MCF 10A (cell line): ENCODE measurements at regions not wholly inside any gene's neighbourhood (a gene's known extent, or its start where the extent isn't known, plus 50 kb on each side); places are given as distances from the start of the nearest gene placed in this dataset.

Experiments used
- BruUV-seq: library from RNA; stranded (reverse); fragments of 400-500 nt; replicated peaks from 2 replicates; lab custom pipeline; 2021; lab: Mats Ljungman, UMichigan
- CTCF ChIA-PET: fragments of 300-600 bp; sonication (Branson Sonifier 250); formaldehyde crosslinking; extraction: SDS; loops from one replicate; lab custom pipeline; 2021; ENCODE audit warnings: antibody characterized with exemption, inconsistent platforms; lab: Yijun Ruan, JAX
- POLR2A ChIA-PET: fragments of 300-600, 350-650 bp; sonication (Branson Sonifier 250); formaldehyde crosslinking; extraction: SDS; loops from one replicate; lab custom pipeline; 2020; ENCODE audit warnings: antibody characterized with exemption, inconsistent platforms; lab: Yijun Ruan, JAX
- DNase-seq: peaks from one replicate; pipeline ENCODE4 v3.0.0-alpha.2; 2018; ENCODE audit not compliant: unreplicated experiment
- H3K27ac Mint-ChIP-seq: one replicate; pipeline ENCODE4 v1.8.0; 2022; ENCODE audit warnings: mild to moderate bottlenecking, low read depth, mixed read lengths; ENCODE audit not compliant: unreplicated experiment
- H3K27me3 Mint-ChIP-seq: one replicate; pipeline ENCODE4 v1.8.0; 2022; ENCODE audit warnings: mixed read lengths; ENCODE audit not compliant: insufficient read depth, unreplicated experiment
- H3K36me3 Mint-ChIP-seq: one replicate; pipeline ENCODE4 v1.8.0; 2022; ENCODE audit warnings: mild to moderate bottlenecking, moderate library complexity, mixed read lengths; ENCODE audit not compliant: insufficient read depth, unreplicated experiment
- H3K4me1 Mint-ChIP-seq: one replicate; pipeline ENCODE4 v1.8.0; 2022; ENCODE audit warnings: mixed read lengths; ENCODE audit not compliant: insufficient read depth, unreplicated experiment
- H3K4me3 Mint-ChIP-seq: one replicate; pipeline ENCODE4 v1.8.0; 2022; ENCODE audit warnings: mild to moderate bottlenecking, moderate library complexity, mixed read lengths; ENCODE audit not compliant: unreplicated experiment
- H3K9me3 Mint-ChIP-seq: one replicate; pipeline ENCODE4 v1.8.0; 2022; ENCODE audit warnings: mixed read lengths; ENCODE audit not compliant: unreplicated experiment
- CTCF ChIP-seq: fragments of 200-600 bp; IDR thresholded peaks from one replicate; pipeline ENCODE4 v1.8.0; 2022; ENCODE audit warnings: antibody characterized with exemption, mild to moderate bottlenecking; ENCODE audit not compliant: unreplicated experiment
- intact Hi-C: fragments of 100-400 bp; cut with micrococcal nuclease; formaldehyde crosslinking; loops from 2 replicates; pipeline ENCODE4 v1.14.1; 2022

GRCh38 chr5:18968966-18969365 lies 1019.0 kb downstream of the CDH18 start:
- intact Hi-C loops = no loop called here
- POLR2A ChIA-PET = no interaction called here
- no peaks in the 10 kb centered on the region for H3K27me3 Mint-ChIP-seq

DNA sequence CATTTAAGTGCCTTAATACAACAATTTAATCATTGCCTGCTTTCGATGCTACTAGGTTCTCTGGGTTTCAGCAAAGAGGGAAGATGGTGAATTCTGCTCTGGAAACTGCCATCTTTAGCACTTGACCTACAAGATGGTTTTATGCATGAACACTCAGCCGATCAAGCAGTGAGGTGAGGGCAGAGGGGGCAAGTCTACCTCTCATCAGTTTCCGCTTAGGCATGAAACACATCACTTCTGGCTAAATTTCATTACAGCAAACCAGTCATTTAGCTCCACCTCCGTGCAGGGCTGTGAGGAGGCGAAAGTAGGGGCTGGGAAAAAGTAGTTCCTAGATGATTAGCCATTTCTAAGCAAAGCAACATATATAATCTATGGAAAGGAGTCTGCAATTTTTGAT lies 1018.0 kb downstream of the CDH18 start:
- no peak for TF ChIP-seq CTCF
- POLR2A ChIA-PET = no interaction called here
- Mint-ChIP-seq H3K4me1 (no peaks in the 10 kb centered on the region), H3K9me3 (no peaks in the 10 kb centered on the region), H3K27ac (no peak overlapping the region), H3K36me3 (no peaks in the 10 kb centered on the region), H3K4me3 (no peak overlapping the region), H3K27me3 (no peaks in the 10 kb centered on the region)
- BruUV-seq = no TSS peak
- DNase-seq = no peak
- intact Hi-C loops = no loop called here
- CTCF ChIA-PET = no interaction called here

More at GRCh38 chr5:18968966-18969365, 1019.0 kb downstream of the CDH18 start:
- H3K9me3 Mint-ChIP-seq = no peaks in the 10 kb centered on the region
- CTCF ChIA-PET = interaction anchor here (1.3 kb wide), 1 partner anchor 581 kb away, joined by 4 read pairs; no protein-coding TSS in a partner anchor
- no peak overlapping the region for H3K4me3 Mint-ChIP-seq
- no peak overlapping the region for H3K27ac Mint-ChIP-seq
- peak; percentile 55 for DNase-seq
- H3K4me1 Mint-ChIP-seq = no peaks in the 10 kb centered on the region
- no peak for TF ChIP-seq CTCF
- no peaks in the 10 kb centered on the region for H3K36me3 Mint-ChIP-seq
- BruUV-seq = no TSS peak

DNA sequence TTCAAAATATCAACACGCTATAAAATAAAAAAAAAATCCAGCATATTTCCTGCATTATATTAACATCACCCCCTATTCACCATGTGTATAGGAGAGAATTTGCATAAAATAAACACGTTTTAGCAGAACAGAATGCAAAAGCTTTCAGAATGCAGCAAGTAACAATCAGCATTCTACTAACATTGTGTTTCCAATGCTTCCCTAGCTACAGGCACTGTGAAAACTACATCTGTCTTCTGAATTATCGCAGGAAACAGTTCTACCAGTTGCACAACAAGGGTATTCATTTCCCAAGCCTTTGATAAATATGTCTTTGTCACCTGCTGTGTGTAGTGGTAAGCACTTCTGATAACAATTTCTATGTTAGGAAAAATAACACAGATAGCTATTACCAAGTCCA lies 1015.8 kb downstream of the CDH18 start:
- H3K9me3 Mint-ChIP-seq = no peaks in the 10 kb centered on the region
- intact Hi-C loops = no loop called here
- no peak overlapping the region for H3K27ac Mint-ChIP-seq
- H3K4me1 Mint-ChIP-seq = no peaks in the 10 kb centered on the region
- H3K36me3 Mint-ChIP-seq = no peaks in the 10 kb centered on the region
- no peak overlapping the region for H3K4me3 Mint-ChIP-seq
- DNase-seq = no peak
- no peaks in the 10 kb centered on the region for H3K27me3 Mint-ChIP-seq
- BruUV-seq = no TSS peak
- ChIA-PET POLR2A (interaction anchor here (0.6 kb wide), 1 partner anchor 573 kb away, joined by 4 read pairs; no protein-coding TSS in a partner anchor), CTCF (interaction anchor here (0.7 to 1.0 kb wide), 3 partner anchors 13 to 274 kb away, joined by 3 to 4 read pairs (median 4); no protein-coding TSS in a partner anchor)
- no peak for TF ChIP-seq CTCF

DNA sequence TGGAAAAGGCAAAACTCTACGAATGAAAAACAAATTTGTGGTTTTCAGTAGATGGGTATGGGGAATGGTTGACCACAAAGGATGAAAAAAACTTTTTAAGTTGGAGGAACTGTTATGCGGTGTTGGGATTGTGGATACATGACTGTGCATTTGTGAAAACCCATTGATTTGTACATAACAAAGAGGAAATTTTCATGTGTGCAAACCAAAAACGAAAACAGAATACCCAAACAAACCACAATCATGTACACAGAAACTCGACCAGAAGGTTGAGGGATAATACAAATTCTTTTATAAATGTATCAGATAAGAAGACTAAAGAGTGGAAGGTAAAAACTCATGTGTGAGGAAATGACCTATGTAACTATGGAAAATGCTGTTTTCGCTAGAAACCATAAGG lies 1012.4 kb downstream of the CDH18 start:
- CTCF ChIA-PET = no interaction called here
- H3K9me3 Mint-ChIP-seq = no peaks in the 10 kb centered on the region
- intact Hi-C loops = no loop called here
- POLR2A ChIA-PET = no interaction called here
- no peaks in the 10 kb centered on the region for H3K27me3 Mint-ChIP-seq
- BruUV-seq = no TSS peak
- H3K4me3 Mint-ChIP-seq = no peak overlapping the region
- H3K27ac Mint-ChIP-seq = no peak overlapping the region
- no peak for TF ChIP-seq CTCF
- H3K4me1 Mint-ChIP-seq = no peaks in the 10 kb centered on the region
- no peaks in the 10 kb centered on the region for H3K36me3 Mint-ChIP-seq
- DNase-seq = no peak
